Immature natural killer cell (primary cell): ENCODE measurements at regions not wholly inside any gene's neighbourhood (a gene's known extent, or its start where the extent isn't known, plus 50 kb on each side); places are given as distances from the start of the nearest gene placed in this dataset.

Experiments used
- DNase-seq, 3 donors: peaks; one replicate each; pipeline ENCODE4 v3.0.0; 2022; ENCODE audit warnings: mixed read lengths in 1 of 3
- H3K27ac Mint-ChIP-seq, 6 donors: one replicate each; pipeline ENCODE4 v1.8.0; 2020; ENCODE audit warnings: mixed read lengths in 6 of 6, mild to moderate bottlenecking in 5 of 6, inconsistent platforms in 4 of 6, moderate library complexity in 3 of 6
- H3K27me3 Mint-ChIP-seq, 3 donors: one replicate each; pipeline ENCODE4 v1.8.0; 2020 to 2021; ENCODE audit warnings: low read depth in 3 of 3, mild to moderate bottlenecking in 3 of 3, mixed read lengths in 3 of 3, moderate library complexity in 3 of 3, inconsistent platforms in 1 of 3
- H3K36me3 Mint-ChIP-seq, 3 donors: one replicate each; pipeline ENCODE4 v1.8.0; 2020; ENCODE audit warnings: mixed read lengths in 3 of 3, inconsistent platforms in 2 of 3, mild to moderate bottlenecking in 2 of 3
- H3K4me1 Mint-ChIP-seq, 2 donors: one replicate each; pipeline ENCODE4 v1.8.0; 2020; ENCODE audit warnings: inconsistent platforms in 2 of 2, mild to moderate bottlenecking in 2 of 2, mixed read lengths in 2 of 2, moderate library complexity in 1 of 2
- H3K4me3 Mint-ChIP-seq, 5 donors: one replicate each; pipeline ENCODE4 v1.8.0; 2020; ENCODE audit warnings: mild to moderate bottlenecking in 5 of 5, mixed read lengths in 5 of 5, inconsistent platforms in 3 of 5, moderate library complexity in 3 of 5
- H3K9me3 Mint-ChIP-seq, 6 donors: one replicate each; pipeline ENCODE4 v1.8.0; 2020; ENCODE audit warnings: mild to moderate bottlenecking in 6 of 6, mixed read lengths in 6 of 6, inconsistent platforms in 4 of 6, moderate library complexity in 3 of 6

DNA sequence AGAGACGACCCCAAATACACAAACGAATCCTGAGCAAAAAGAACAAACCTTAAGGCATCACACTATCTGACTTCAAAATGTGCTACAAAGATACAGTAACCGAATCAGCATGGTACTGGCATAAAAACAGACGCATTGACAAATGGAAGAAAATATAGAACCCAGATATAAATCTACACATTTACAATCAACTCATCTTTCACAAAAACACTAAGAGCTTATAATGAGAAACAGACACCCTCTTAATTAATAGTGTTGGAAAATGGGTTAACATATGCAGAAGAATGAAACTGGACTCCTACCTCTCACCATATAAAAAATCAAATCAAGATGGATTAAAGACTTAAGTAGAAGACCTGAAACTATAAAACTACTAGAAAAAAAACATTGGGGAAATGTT, 130.3 kb upstream of the DCBLD2 start:
- Mint-ChIP-seq H3K27me3 (peaks cover 0 to 2% (median 2%) of the 10 kb centered on the region in 3 donors), H3K4me3 (no peak overlapping the region), H3K27ac (no peak overlapping the region), H3K4me1 (no peaks in the 10 kb centered on the region), H3K9me3 (peaks cover 5 to 27% (median 14%) of the 10 kb centered on the region in 6 donors), H3K36me3 (peaks cover 0 to 3% (median 0%) of the 10 kb centered on the region in 3 donors)
- no peak for DNase-seq

- no peak for DNase-seq
- no peaks in the 10 kb centered on the region for H3K4me1 Mint-ChIP-seq
- no peak overlapping the region for H3K27ac Mint-ChIP-seq
- H3K36me3 Mint-ChIP-seq: peaks cover 0 to 3% (median 0%) of the 10 kb centered on the region in 3 donors
- peaks cover 0 to 2% (median 0%) of the 10 kb centered on the region in 3 donors for H3K27me3 Mint-ChIP-seq
- peaks cover 0 to 16% (median 12%) of the 10 kb centered on the region in 6 donors for H3K9me3 Mint-ChIP-seq
- H3K4me3 Mint-ChIP-seq: no peak overlapping the region
These were observed 122.2 kb upstream of the DCBLD2 start for GRCh38 chr3:99023590-99024192.

GRCh38 chr3:99021466-99021865, 120.0 kb upstream of the DCBLD2 start:
- Mint-ChIP-seq H3K9me3 (peaks cover 0 to 8% (median 2%) of the 10 kb centered on the region in 6 donors), H3K27ac (no peak overlapping the region), H3K27me3 (no peaks in the 10 kb centered on the region), H3K4me3 (no peak overlapping the region), H3K36me3 (no peaks in the 10 kb centered on the region), H3K4me1 (no peaks in the 10 kb centered on the region)
- no peak for DNase-seq

- H3K36me3 Mint-ChIP-seq: no peaks in the 10 kb centered on the region
- no peak for DNase-seq
- no peaks in the 10 kb centered on the region for H3K27me3 Mint-ChIP-seq
- H3K4me3 Mint-ChIP-seq: no peak overlapping the region
- no peak overlapping the region for H3K27ac Mint-ChIP-seq
- no peaks in the 10 kb centered on the region for H3K4me1 Mint-ChIP-seq
- peaks cover 0 to 2% (median 0%) of the 10 kb centered on the region in 6 donors for H3K9me3 Mint-ChIP-seq
These were observed 115.0 kb upstream of the DCBLD2 start for GRCh38 chr3:99016452-99016851.

DNA sequence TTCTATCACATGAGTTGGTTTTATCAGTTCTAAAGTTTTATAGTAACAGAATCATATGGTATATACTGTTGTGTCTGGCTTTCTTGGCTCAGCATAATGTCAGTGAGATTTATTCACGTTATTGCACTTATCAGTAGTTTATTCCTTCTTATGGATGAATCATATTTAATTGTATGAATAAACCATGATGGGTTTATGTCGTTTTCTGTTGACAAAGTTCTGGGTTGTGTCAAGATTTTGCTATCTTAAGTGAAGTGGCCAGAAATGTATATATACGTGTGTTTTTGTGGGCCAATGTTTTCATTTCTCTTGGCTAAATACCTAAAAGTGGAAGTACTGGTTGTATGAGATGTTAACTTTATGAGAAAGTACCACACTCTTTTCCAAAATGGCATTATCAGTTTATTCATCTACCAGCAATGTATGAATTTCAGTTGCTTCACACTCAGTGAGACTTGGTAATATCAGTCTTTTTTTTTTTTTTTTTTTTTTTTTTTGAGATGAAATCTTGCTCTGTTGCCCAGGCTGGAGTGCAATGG, 112.4 kb upstream of the DCBLD2 start:
- DNase-seq: no peak
- Mint-ChIP-seq H3K4me1 (no peaks in the 10 kb centered on the region), H3K27me3 (no peaks in the 10 kb centered on the region), H3K9me3 (peaks cover 0 to 9% (median under 1%) of the 10 kb centered on the region in 6 donors), H3K27ac (no peak overlapping the region), H3K36me3 (no peaks in the 10 kb centered on the region), H3K4me3 (no peak overlapping the region)

- peaks cover 0 to 9% (median under 1%) of the 10 kb centered on the region in 6 donors for H3K9me3 Mint-ChIP-seq
- DNase-seq: no peak
- H3K4me3 Mint-ChIP-seq: no peak overlapping the region
- no peaks in the 10 kb centered on the region for H3K4me1 Mint-ChIP-seq
- H3K27me3 Mint-ChIP-seq: no peaks in the 10 kb centered on the region
- H3K36me3 Mint-ChIP-seq: no peaks in the 10 kb centered on the region
- H3K27ac Mint-ChIP-seq: no peak overlapping the region
These were observed 111.6 kb upstream of the DCBLD2 start for GRCh38 chr3:99013077-99013476.

GRCh38 chr3:99012051-99012450, 110.6 kb upstream of the DCBLD2 start:
- Mint-ChIP-seq H3K36me3 (no peaks in the 10 kb centered on the region), H3K27me3 (no peaks in the 10 kb centered on the region), H3K4me3 (no peak overlapping the region), H3K4me1 (no peaks in the 10 kb centered on the region), H3K27ac (no peak overlapping the region), H3K9me3 (peaks cover 0 to 14% (median 0%) of the 10 kb centered on the region in 6 donors)
- no peak for DNase-seq

- Mint-ChIP-seq H3K27ac (no peak overlapping the region), H3K9me3 (peaks cover 0 to 14% (median 0%) of the 10 kb centered on the region in 6 donors), H3K4me3 (no peak overlapping the region), H3K4me1 (no peaks in the 10 kb centered on the region), H3K27me3 (no peaks in the 10 kb centered on the region), H3K36me3 (no peaks in the 10 kb centered on the region)
- DNase-seq: no peak
These were observed 108.4 kb upstream of the DCBLD2 start for GRCh38 chr3:99009851-99010250.

DNA sequence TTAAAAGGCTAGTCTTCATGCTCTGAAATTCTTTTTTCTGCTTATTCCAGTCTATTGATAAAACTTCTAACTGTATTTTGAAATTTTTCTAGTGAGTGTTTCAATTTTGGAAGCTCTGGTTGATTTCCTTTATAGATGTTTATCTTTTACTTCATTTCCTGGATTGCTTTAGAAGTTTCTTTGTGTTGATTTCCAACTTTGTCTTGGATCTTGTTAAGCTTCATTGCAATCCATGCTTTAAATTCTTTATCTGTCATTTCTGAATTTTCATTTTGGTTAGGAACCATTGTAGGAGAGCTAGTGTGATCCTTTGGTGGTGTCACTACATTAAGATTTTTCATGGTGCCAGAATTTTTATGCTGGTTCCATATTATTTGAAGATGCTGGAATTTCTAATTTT, 105.2 kb upstream of the DCBLD2 start:
- H3K4me3 Mint-ChIP-seq: no peak overlapping the region
- DNase-seq: no peak
- peaks cover 0 to 21% (median 1%) of the 10 kb centered on the region in 6 donors for H3K9me3 Mint-ChIP-seq
- peaks cover 0 to 2% (median 0%) of the 10 kb centered on the region in 3 donors for H3K27me3 Mint-ChIP-seq
- no peak overlapping the region for H3K27ac Mint-ChIP-seq
- H3K4me1 Mint-ChIP-seq: no peaks in the 10 kb centered on the region
- H3K36me3 Mint-ChIP-seq: no peaks in the 10 kb centered on the region

DNA sequence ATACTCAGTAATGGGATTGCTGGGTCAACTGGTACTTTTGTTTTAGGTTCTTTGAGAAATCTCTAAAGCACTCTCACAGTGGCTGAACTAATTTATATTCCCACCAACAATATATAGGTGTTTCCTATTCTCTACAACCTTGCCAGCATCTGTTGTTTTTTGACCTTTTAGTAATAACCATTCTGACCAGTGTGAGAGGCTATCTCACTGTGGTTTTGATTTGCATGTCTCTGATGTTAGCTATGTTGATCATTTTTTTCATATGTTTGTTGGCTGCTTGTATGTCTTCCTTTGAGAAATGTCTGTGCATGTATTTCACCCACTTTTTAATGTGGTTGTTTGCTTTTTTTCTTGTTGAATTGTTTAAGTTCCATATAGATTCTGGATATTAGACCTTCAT, 98.2 kb upstream of the DCBLD2 start:
- H3K36me3 Mint-ChIP-seq: no peaks in the 10 kb centered on the region
- H3K9me3 Mint-ChIP-seq: peaks cover 0 to 15% (median 4%) of the 10 kb centered on the region in 6 donors
- peaks cover 0 to 2% (median 0%) of the 10 kb centered on the region in 3 donors for H3K27me3 Mint-ChIP-seq
- no peak overlapping the region for H3K4me3 Mint-ChIP-seq
- no peaks in the 10 kb centered on the region for H3K4me1 Mint-ChIP-seq
- DNase-seq: no peak
- no peak overlapping the region for H3K27ac Mint-ChIP-seq

DNA sequence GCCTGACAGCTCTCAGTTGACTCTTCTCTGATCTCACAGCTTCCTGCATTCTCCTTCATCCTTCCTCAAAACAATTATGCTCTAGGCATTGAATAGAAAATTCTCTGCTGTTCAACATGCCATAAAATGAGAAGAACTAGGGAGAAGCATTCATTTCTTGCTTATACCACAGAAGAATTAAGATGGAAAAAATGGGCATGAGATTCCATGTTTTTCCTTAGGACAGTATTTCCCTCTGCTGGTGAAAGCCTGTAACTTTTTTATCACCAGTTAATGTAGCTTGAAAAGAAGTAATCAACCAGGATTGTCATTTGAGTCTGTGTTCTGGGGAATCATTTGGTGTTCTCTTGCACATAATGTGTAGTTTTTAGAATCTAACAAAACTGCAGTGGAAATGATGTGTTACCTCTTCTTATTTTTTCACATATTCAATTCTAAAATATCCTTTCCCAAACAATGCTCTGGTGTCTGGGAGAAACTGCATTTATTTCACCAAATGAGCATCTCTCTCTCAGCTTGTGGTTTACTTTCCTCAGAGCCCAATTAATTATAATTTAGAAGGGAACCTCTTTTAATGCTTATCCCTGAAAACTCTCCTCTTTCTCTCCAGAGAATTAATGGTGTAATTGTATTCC, 92.8 kb upstream of the DCBLD2 start:
- peaks cover 0 to 5% (median 0%) of the 10 kb centered on the region in 6 donors for H3K9me3 Mint-ChIP-seq
- H3K4me3 Mint-ChIP-seq: no peak overlapping the region
- no peak for DNase-seq
- H3K27me3 Mint-ChIP-seq: peaks cover 0 to 2% (median 0%) of the 10 kb centered on the region in 3 donors
- H3K27ac Mint-ChIP-seq: no peak overlapping the region
- no peaks in the 10 kb centered on the region for H3K4me1 Mint-ChIP-seq
- H3K36me3 Mint-ChIP-seq: no peaks in the 10 kb centered on the region

DNA sequence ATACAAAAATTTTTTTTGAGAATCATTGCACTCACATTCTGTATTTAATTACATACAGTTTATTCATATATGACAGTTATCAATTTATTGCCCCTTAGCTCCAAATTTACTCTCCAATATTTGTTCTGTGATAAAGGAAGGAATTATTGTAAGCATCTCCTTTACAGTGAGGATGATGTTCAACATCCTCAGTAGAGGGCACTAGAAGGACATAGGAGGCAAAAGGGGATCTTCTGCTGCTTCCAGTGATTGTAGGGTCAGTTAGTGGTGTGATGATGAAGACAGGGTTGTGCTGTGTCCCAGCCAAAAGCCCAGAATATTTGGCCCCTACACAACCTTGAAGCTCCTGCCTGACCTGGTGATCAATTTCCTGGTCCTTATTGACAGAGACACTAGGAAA, 89.9 kb upstream of the DCBLD2 start:
- DNase-seq: no peak
- H3K9me3 Mint-ChIP-seq: no peaks in the 10 kb centered on the region
- peaks cover 0 to 2% (median 0%) of the 10 kb centered on the region in 3 donors for H3K27me3 Mint-ChIP-seq
- H3K27ac Mint-ChIP-seq: no peak overlapping the region
- H3K4me1 Mint-ChIP-seq: no peaks in the 10 kb centered on the region
- H3K4me3 Mint-ChIP-seq: no peak overlapping the region
- H3K36me3 Mint-ChIP-seq: no peaks in the 10 kb centered on the region

DNA sequence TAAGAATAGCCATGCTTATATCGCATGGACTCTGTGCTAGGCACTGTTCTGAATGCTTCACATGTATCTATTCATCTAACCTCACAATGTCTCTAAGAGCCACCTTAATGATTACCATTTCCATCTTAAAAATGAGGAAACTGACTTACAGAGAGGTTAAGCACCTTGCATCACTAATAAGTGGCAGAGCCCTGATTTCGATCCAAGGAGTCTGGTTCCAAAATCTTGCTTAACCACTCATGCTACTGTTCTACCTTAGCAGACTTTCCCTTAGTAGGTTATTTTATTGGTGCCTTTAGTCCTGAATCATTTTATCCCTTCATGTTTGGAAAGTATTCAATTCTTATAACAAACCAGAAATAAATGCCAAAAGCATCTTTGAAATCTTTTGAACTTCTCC, 89.2 kb upstream of the DCBLD2 start:
- no peaks in the 10 kb centered on the region for H3K4me1 Mint-ChIP-seq
- H3K9me3 Mint-ChIP-seq: no peaks in the 10 kb centered on the region
- no peak overlapping the region for H3K27ac Mint-ChIP-seq
- DNase-seq: no peak
- no peaks in the 10 kb centered on the region for H3K36me3 Mint-ChIP-seq
- no peak overlapping the region for H3K4me3 Mint-ChIP-seq
- peaks cover 0 to 2% (median 0%) of the 10 kb centered on the region in 3 donors for H3K27me3 Mint-ChIP-seq

- Mint-ChIP-seq H3K36me3 (no peaks in the 10 kb centered on the region), H3K27ac (no peak overlapping the region), H3K4me3 (no peak overlapping the region), H3K9me3 (no peaks in the 10 kb centered on the region), H3K27me3 (no peaks in the 10 kb centered on the region), H3K4me1 (no peaks in the 10 kb centered on the region)
- no peak for DNase-seq
These were observed 84.6 kb upstream of the DCBLD2 start for GRCh38 chr3:98986073-98986472.
